ENCODE measurements at regions not wholly inside any gene's neighbourhood (a gene's known extent, or its start where the extent isn't known, plus 50 kb on each side); places are given as distances from the start of the nearest gene placed in this dataset.

DNA sequence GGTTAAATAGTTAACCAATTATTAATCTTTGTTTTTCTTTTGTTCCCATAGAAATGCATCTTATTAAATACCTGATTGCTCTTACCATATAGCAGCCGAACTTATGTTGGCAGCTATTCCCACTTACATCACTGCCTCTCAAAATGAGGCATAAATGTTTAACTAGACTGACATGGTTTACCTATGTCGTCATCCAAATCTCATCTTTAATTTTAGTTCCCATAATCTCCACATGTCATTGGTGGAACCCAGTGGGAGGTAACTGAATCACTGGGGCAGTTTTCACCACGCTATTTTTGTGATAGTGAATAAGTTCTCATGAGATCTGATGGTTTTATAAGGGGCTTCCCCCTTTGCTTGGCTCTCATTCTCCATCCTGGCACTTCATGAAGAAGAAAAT is 499.2 kb upstream of the ATP2B1 start:
- no peaks in the 10 kb centered on the region for H3K27me3 ChIP-seq (ENCODE audit: insufficient read depth, low read length)
- H3K4me2 ChIP-seq (ENCODE audit: low read length), result no peak overlapping the region
- H3K4me1 ChIP-seq (ENCODE audit: insufficient read depth, low read length), result peaks cover 6% of the 10 kb centered on the region
- H3K9me3 Mint-ChIP-seq (ENCODE audit: unreplicated experiment), result peaks cover 9% of the 10 kb centered on the region
- no peak overlapping the region for H3K9ac ChIP-seq (ENCODE audit: low read length)
- no peaks in the 10 kb centered on the region for H3K36me3 ChIP-seq (ENCODE audit: insufficient read depth, low read length)
- FAIRE-seq, result no peak
- H3K9me3 ChIP-seq (ENCODE audit: insufficient read depth, low read depth, low read length), result peaks cover 5% of the 10 kb centered on the region
- no peak overlapping the region for H2AFZ ChIP-seq (ENCODE audit: low read depth, low read length)
- peaks cover 2% of the 10 kb centered on the region for H3K36me3 Mint-ChIP-seq (ENCODE audit: low read depth, unreplicated experiment)
- H3K4me1 Mint-ChIP-seq (ENCODE audit: low read depth, unreplicated experiment), result peaks cover 4% of the 10 kb centered on the region
- no peaks in the 10 kb centered on the region for H3K27me3 Mint-ChIP-seq (ENCODE audit: low read depth, unreplicated experiment)
- H3K4me3 ChIP-seq (ENCODE audit: insufficient read depth, low read depth, low read length), result no peak overlapping the region
- no peak overlapping the region for H3K27ac Mint-ChIP-seq (ENCODE audit: unreplicated experiment)
- no peak overlapping the region for H3K27ac ChIP-seq (ENCODE audit: low read depth, low read length)
- H4K20me1 ChIP-seq (ENCODE audit: insufficient read depth, low read length), result no peaks in the 10 kb centered on the region
- DNase-seq (ENCODE audit: low read depth), result no peak
- no peak overlapping the region for H3K4me3 Mint-ChIP-seq (ENCODE audit: unreplicated experiment)
- TF ChIP-seq, protein P1, sequence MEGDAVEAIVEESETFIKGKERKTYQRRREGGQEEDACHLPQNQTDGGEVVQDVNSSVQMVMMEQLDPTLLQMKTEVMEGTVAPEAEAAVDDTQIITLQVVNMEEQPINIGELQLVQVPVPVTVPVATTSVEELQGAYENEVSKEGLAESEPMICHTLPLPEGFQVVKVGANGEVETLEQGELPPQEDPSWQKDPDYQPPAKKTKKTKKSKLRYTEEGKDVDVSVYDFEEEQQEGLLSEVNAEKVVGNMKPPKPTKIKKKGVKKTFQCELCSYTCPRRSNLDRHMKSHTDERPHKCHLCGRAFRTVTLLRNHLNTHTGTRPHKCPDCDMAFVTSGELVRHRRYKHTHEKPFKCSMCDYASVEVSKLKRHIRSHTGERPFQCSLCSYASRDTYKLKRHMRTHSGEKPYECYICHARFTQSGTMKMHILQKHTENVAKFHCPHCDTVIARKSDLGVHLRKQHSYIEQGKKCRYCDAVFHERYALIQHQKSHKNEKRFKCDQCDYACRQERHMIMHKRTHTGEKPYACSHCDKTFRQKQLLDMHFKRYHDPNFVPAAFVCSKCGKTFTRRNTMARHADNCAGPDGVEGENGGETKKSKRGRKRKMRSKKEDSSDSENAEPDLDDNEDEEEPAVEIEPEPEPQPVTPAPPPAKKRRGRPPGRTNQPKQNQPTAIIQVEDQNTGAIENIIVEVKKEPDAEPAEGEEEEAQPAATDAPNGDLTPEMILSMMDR (IDR thresholded peaks at IDR 0.05; ENCODE audit: insufficient read depth, low read depth, low read length), result no peak
- H3K79me2 ChIP-seq (ENCODE audit: insufficient read depth, low read length), result no peaks in the 10 kb centered on the region

DNA sequence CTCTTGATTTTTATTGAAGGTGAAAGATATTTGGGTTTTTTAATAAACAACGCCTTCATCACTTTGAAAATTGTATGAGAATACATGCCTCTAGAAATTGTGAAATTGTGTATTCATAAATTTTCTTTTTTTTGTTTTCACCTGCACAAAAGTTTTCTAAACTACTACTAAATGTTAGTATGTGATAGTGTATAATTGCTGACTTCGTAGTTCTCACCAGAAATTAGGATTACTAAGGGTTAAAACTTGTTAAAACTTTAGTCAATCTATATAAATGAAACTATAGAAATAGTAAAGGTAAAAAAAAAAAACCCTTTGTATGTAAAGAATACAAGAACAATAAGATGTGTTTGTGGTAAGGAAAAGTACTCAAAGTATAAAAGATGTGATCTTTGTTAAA is 496.5 kb upstream of the ATP2B1 start:
- H3K9me3 Mint-ChIP-seq (ENCODE audit: unreplicated experiment), result peaks cover 6% of the 10 kb centered on the region
- DNase-seq (ENCODE audit: low read depth) (no peak), FAIRE-seq (no peak)

DNA sequence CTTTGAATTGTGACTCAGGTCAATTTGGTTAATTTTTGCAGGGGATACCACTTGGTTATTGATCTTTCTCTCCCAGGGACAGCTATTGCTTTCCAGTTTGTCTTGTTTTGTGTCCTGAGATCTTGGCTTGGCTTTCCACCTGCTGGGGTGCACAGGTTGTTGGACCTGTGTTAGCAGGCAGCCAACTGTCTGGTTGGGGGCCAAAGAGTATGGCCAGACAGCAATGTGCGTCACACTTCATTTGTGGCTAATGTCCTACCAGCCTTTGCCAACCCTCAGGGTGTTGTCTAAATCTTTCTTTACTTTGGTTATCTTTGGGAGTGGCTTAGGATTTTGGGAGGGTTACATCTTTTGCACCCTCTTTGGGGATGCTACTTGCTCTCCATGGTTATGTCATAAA is 494.9 kb upstream of the ATP2B1 start:
- Mint-ChIP-seq H3K27ac (ENCODE audit: unreplicated experiment) (no peak overlapping the region), H3K4me3 (ENCODE audit: unreplicated experiment) (no peak overlapping the region), H3K27me3 (ENCODE audit: low read depth, unreplicated experiment) (no peaks in the 10 kb centered on the region), H3K4me1 (ENCODE audit: low read depth, unreplicated experiment) (no peaks in the 10 kb centered on the region), H3K9me3 (ENCODE audit: unreplicated experiment) (no peaks in the 10 kb centered on the region), H3K36me3 (ENCODE audit: low read depth, unreplicated experiment) (peaks cover 2% of the 10 kb centered on the region)
- H3K4me2 ChIP-seq (ENCODE audit: low read length), result no peak overlapping the region
- no peaks in the 10 kb centered on the region for H3K36me3 ChIP-seq (ENCODE audit: insufficient read depth, low read length)
- H3K4me3 ChIP-seq (ENCODE audit: insufficient read depth, low read depth, low read length), result no peak overlapping the region
- no peaks in the 10 kb centered on the region for H3K9me3 ChIP-seq (ENCODE audit: insufficient read depth, low read depth, low read length)
- FAIRE-seq, result no peak
- H3K9ac ChIP-seq (ENCODE audit: low read length), result no peak overlapping the region
- H3K79me2 ChIP-seq (ENCODE audit: insufficient read depth, low read length), result no peaks in the 10 kb centered on the region
- no peaks in the 10 kb centered on the region for H3K27me3 ChIP-seq (ENCODE audit: insufficient read depth, low read length)
- no peak for TF ChIP-seq EZH2 (IDR thresholded peaks at IDR 0.05; ENCODE audit: insufficient read depth, low read length)
- TF ChIP-seq, protein P1 (IDR thresholded peaks at IDR 0.05; ENCODE audit: insufficient read depth, low read depth, low read length), result no peak
- H3K4me1 ChIP-seq (ENCODE audit: insufficient read depth, low read length), result no peaks in the 10 kb centered on the region
- no peak for DNase-seq (ENCODE audit: low read depth)
- no peak overlapping the region for H2AFZ ChIP-seq (ENCODE audit: low read depth, low read length)
- H4K20me1 ChIP-seq (ENCODE audit: insufficient read depth, low read length), result no peaks in the 10 kb centered on the region
- H3K27ac ChIP-seq (ENCODE audit: low read depth, low read length), result no peak overlapping the region

More for the DNA sequence above, 496.5 kb upstream of the ATP2B1 start:
- no peaks in the 10 kb centered on the region for H3K27me3 Mint-ChIP-seq (ENCODE audit: low read depth, unreplicated experiment)
- H3K36me3 Mint-ChIP-seq (ENCODE audit: low read depth, unreplicated experiment), result peaks cover 2% of the 10 kb centered on the region
- H2AFZ ChIP-seq (ENCODE audit: low read depth, low read length), result no peak overlapping the region
- H3K4me2 ChIP-seq (ENCODE audit: low read length), result no peak overlapping the region
- TF ChIP-seq EZH2 (IDR thresholded peaks at IDR 0.05; ENCODE audit: insufficient read depth, low read length), result no peak
- TF ChIP-seq, protein P1 (IDR thresholded peaks at IDR 0.05; ENCODE audit: insufficient read depth, low read depth, low read length), result no peak
- no peak overlapping the region for H3K4me3 Mint-ChIP-seq (ENCODE audit: unreplicated experiment)
- H3K27ac Mint-ChIP-seq (ENCODE audit: unreplicated experiment), result no peak overlapping the region
- H4K20me1 ChIP-seq (ENCODE audit: insufficient read depth, low read length), result no peaks in the 10 kb centered on the region
- H3K9ac ChIP-seq (ENCODE audit: low read length), result no peak overlapping the region
- no peak overlapping the region for H3K4me3 ChIP-seq (ENCODE audit: insufficient read depth, low read depth, low read length)
- no peaks in the 10 kb centered on the region for H3K36me3 ChIP-seq (ENCODE audit: insufficient read depth, low read length)
- H3K27me3 ChIP-seq (ENCODE audit: insufficient read depth, low read length), result no peaks in the 10 kb centered on the region
- no peaks in the 10 kb centered on the region for H3K4me1 Mint-ChIP-seq (ENCODE audit: low read depth, unreplicated experiment)
- no peaks in the 10 kb centered on the region for H3K79me2 ChIP-seq (ENCODE audit: insufficient read depth, low read length)
- H3K27ac ChIP-seq (ENCODE audit: low read depth, low read length), result no peak overlapping the region
- no peaks in the 10 kb centered on the region for H3K4me1 ChIP-seq (ENCODE audit: insufficient read depth, low read length)
- H3K9me3 ChIP-seq (ENCODE audit: insufficient read depth, low read depth, low read length), result peaks cover 5% of the 10 kb centered on the region
